Stimulated activated CD4-positive, alpha-beta T cell treated with anti-CD3 and anti-CD28 coated beads, TNF-alpha, amount 100 ng/mL, for 4 hours (primary cell): ENCODE measurements at regions not wholly inside any gene's neighbourhood (a gene's known extent, or its start where the extent isn't known, plus 50 kb on each side); places are given as distances from the start of the nearest gene placed in this dataset.

Source experiments
- DNase-seq, 3 experiments: peaks; one replicate each; pipeline ENCODE4 v3.0.0-alpha.2; 2020; ENCODE audit warnings: low read depth in 3 of 3

- no peak for DNase-seq
Measured at GRCh38 chr11:70570693-70571395, 172.5 kb downstream of the CTTN start.

DNA sequence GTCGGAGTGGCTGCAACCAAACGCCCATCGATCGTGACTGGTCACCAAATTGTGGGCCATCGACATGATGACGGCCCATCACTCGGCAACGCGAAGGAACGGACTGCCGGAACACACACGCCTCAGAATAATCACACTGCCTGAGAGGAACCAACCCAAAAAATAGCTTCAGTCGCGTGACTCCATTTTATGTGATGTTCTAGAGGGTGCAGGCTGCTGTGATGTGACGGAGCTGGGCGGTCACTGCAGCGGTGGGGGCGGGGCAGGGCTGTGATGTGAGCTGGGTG is 174.6 kb downstream of the CTTN start:
- no peak for DNase-seq

DNA sequence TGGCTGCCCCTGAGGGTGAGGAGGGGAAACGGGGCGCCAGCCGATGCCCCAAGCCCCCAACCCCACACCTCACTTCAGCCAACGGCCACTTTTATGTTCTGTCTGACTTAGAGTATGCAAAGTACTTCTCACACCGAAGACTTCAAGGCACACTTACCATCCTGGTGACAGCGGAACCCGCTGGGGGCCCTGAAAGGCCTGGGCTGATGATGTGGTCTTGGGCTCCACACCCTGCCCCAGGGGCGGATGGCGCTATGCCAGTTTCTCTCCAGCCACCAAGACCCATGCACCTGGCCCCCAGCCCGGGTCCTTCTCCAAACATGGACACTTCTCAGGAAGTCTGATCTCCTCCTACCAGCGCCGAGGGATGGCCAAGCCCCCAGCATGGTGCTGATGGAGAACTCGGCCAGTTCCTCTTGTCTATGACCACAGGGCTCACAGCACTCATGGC is 175.4 kb downstream of the CTTN start:
- no peak for DNase-seq

DNA sequence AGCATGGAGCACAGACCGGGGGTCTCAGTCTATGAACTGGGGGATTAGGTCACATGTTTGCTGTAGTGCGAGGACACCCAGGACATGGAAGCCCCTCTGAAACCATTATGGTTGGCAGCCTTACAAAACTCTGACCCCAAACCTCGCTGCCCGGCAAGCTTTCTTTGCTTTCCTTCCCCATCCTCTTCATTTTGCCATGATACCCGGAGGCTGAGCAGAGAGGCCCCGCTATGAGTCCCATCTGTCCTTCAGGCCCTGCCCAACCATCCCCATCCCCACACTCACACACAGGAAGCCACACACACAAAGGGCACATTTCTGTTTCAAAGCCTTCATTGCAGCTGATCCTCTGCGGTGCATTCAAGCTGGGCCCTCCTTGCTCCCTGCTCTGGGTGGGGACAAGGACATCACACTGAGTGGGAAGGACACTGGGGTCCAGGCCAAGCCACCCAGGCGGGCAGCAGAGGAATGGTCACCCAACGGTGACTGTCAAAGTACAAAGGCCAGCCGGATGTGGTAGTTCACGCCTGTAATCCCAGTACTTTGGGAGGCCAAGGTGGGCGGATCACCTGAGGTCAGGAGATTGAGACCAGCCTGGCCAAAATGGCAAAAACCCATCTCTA is 176.5 kb downstream of the CTTN start:
- no peak for DNase-seq

GRCh38 chr11:70575396-70576060 is 177.2 kb downstream of the CTTN start:
- DNase-seq, result no peak

DNA sequence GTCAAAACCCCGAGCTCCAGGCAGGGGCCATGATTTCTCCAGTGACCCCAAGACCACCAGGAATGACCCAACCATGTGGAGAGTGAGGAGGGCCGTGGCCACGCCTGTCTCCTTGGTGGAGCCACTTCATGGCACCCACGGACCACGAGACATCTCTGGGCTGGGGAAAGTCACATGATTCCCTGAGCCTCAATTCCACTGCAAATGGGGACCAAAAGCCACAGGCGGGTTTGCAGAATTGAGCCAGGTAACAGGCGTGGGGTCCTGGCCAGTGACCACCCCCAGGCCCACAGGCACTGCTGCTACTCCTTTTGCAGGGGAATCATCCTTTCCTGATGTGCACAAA is 178.9 kb downstream of the CTTN start:
- DNase-seq, result no peak

DNA sequence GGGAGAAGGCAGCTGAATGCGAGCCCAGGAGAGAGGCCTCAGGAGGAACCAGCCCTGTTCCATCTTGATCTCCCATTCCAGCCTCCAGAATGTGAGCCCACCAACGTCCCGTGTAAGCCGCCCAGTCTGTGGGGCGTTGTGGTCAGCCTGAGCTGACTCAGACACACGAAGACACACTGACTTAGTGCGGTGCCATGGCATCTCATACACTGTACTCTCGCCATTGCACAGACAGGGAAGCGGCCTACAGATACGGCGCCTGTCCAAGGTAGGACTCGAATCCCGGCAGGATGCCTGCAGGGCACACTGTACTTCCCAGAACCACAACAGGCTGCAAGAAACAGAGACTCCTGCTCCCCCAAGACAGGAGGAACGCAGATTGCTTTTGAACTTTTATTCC is 179.6 kb downstream of the CTTN start:
- no peak for DNase-seq

DNA sequence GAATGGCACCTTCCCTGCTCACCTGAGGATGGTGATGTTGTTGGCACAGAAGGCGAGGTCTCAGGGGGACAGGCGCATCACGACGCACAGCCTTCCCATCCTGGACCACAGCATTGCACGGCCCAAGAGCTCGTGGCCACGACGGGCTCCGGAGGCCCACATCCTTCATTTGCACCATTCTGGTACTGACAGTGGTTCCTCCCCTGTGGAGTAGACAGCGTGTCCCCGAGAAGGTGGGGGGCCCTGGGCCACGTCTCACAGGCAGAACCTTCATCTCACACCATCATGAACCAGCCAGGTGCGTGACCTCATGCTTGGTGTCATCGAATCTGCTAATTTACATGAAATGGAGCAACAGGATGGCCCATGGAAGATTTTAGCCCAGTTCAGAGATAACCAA is 180.0 kb downstream of the CTTN start:
- no peak for DNase-seq

DNA sequence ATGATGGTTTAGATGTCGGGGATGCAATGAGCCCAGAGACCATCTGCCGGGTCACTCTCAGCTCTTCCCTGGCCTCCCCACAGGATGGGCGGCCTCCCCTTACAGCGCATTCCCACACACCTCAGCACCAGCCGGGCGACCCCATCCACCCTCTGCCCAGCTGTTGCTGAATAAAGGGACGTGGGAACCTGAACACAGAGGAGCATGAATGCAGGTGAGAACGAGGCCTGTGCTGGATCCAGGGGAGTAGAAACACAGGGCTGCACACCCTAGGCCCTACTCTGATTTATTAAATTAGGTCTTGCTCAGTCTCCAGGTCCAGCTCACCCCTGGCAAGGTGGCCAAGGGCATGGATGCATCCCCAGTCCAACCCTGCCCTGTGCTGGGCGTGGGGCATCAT is 180.5 kb downstream of the CTTN start:
- no peak for DNase-seq

DNA sequence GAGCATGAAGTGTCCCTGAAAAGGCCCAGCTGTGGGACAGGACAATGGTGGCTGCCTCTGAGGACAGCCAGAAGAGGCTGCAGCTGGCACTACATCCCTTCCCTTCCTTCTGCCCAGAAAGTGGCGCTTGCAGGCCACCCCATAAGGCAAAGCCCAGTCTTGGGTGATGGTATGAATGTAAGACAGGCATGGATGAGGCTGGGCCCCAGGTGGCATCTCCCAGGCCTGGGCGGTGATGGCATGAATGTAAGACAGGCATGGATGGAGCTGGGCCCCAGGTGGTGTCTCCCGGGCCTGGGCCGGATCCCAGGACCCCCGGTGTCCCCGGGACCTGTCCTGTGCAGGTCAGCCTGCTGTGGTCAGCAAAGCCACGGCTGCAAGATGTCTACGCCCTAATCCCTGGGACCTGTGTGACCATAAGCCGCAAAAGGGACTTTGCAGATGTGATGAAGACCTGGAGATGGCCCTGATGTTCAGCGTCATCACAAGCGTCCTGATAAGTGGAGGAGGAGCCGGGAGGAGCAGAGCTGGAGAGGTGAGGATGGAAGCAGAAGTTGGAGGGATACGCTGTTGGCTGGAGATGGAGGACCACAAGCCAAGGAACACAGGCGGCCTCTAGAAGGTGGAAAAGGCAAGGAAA is 181.1 kb downstream of the CTTN start:
- DNase-seq, result no peak

GRCh38 chr11:70580036-70580805 is 181.9 kb downstream of the CTTN start:
- DNase-seq, result no peak

DNA sequence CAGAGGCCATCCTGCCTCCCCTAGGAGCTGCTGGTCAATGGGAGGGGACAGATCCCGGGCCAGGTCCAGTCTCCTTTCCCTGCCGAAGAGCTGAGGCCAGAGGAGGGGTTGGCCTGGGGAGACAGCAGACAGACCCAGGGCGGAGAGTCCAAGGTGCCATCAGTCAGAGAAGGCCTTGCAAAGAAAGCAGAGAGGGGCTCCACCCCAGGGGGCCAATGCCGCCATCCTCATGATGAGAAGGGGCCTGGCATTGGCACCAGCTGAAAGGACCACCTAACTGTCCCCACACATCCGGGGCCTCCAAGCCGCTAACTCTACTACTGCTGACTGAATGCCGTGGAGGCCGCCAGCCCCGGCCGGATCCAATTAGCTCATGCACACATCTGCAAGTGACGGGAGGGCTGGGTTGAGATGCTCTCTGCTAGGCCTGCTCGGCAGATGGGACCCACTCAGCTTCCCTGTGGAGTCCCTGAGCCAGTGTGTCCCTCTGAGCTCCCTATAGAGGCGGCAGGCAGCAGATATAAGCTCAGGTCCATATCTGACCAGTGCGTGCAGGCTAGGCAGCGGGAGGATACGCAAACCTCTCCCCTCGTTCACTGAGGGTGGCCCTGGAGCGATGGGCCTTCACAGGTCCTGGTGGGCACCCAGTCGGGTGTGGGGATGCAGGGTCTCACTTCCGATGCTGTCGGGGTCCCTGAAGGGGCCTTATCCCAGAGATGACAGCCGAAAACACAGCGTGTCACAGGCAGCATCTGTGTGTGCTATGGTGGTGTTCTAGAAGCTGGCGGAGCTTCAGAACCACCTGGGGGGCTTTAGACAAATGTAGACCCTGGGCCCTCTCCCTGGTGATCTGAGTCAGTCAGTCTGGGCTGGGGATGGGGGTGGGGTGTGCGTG is 183.9 kb downstream of the CTTN start:
- no peak for DNase-seq

- DNase-seq, result no peak
Measured at GRCh38 chr11:70582886-70583641, 184.7 kb downstream of the CTTN start.

DNA sequence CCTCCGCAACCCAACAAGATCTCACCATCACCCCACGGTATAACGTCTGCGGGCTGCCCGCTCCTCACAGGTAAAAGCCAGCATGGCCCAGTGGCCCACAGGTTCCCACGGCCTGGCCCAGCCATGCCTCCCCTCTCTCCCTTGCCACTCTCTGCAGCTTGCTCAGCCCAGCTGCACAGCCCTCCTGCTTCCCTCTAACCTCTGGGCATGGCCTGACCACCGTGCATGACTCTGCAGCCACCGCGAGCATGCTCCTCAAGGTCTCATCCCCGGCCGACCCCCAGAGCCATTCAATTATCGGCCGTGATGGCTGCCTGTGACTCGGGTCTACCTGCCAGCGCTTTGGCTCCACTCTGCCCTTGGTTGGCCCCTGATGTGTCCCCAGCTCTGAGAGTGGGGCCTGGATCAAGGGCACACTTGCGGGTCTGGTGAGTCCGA is 185.5 kb downstream of the CTTN start:
- DNase-seq, result no peak

DNA sequence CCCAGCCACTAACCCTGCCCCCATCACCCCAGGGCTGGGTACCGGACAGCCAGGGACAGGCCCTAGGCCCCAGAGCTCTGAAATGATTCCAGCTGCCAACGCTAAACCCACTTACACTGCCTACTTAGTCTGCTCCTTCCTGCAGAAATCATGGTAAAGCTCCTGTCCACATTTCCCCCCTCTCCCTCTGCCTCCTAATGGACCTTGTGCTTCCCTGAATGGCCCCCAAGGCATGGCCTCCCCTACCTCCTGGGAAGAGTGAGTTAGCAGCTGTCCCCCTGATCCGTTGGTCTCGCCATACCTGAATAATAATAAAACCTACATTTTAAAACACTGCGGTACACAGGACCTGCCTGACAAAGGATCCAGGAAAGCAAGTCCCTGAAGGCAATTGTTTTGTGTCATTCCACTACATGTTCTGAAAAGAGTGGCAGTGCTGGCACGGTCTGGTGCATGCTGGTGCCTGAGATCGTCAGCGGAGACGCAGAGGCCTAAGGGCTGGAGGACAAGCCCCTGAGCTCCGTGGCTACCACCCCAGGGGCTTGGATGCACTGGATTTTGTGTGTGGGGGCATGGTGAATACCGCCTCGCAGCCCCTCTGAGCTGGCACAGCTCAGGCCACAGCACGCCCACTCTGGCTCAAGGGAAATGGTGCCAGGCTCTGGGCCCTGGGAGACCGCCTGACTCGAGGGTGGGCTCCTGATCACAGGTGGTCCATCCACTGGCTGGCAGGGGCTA is 186.3 kb downstream of the CTTN start:
- no peak for DNase-seq

DNA sequence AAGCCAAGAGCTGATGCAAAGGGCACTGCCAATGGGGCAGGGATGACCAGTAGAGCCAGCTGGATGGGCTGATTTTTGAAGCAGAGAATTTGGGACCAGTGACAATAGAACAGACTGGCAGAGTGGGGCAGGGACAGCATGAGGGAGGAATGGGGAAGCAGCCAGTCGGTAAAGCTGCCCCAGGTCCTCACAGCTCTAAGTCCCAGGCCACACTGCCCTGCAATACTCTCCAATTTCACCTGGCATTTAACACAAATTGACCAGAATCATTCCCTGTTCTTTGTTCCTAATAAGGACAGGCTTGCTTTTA is 186.9 kb downstream of the CTTN start:
- no peak for DNase-seq

DNA sequence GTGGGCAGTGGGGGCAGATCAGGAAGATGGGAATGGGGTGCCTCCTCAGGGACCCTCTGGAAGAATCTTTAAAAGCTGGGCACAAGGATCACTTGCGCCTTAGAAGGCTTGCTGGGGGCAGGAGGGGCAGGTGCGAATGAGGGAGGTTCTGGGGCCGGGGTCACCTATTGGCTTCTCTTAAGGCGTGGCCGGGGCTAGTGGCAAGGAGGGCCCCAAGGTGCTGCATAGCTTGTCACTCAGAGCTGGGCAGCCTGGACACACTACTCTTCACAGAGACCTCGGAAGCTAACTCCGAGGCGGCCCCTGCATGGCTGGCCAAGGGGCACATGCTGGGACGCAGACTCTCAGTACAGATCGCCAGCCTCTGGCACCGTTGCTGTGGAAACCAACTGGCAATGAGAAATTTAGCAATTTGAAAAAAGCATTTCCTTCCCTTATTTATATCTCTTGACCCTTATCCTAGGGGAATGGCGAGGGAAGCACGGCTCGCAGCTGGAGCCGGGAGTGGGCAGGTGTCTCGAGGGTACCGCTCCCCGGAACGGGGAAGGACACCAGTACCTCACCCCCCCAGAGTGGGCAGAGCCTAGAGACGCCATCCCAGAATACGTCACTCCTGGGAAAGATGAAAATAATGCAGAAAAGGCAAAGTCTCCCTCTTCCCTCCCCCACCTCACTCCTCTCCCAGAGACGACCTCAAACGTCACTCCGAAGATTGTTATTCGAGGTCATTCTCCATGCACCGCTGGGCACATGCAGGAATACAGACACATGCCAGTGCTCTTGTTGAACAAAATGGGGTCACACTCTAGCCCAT is 188.1 kb downstream of the CTTN start:
- no peak for DNase-seq

GRCh38 chr11:70587075-70587389 is 188.7 kb downstream of the CTTN start:
- no peak for DNase-seq

- no peak for DNase-seq
Measured at GRCh38 chr11:70590356-70590991, 192.1 kb downstream of the CTTN start.
